ENCODE measurements at regions not wholly inside any gene's neighbourhood (a gene's known extent, or its start where the extent isn't known, plus 50 kb on each side); places are given as distances from the start of the nearest gene placed in this dataset.

DNA sequence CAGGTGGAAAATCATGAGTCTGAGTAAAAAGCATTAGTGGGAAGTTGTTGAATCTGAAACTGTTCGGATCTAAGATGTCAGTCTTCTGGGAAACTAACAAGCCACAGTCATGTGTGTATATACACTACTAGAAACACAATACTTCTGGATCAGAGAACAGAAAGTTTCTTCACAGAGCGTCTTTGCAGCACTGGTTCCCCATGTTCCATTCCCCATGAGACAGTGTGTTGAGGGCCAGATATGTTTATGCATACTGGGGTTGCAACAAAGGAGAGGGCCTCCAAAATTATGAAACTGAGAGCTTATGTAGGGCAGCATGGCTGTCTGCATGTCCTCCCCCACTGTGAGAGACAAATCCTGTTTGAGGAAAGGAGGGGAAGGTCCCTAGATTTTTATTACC is 295.0 kb upstream of the NAV3 start:
- TF ChIP-seq, protein P1, sequence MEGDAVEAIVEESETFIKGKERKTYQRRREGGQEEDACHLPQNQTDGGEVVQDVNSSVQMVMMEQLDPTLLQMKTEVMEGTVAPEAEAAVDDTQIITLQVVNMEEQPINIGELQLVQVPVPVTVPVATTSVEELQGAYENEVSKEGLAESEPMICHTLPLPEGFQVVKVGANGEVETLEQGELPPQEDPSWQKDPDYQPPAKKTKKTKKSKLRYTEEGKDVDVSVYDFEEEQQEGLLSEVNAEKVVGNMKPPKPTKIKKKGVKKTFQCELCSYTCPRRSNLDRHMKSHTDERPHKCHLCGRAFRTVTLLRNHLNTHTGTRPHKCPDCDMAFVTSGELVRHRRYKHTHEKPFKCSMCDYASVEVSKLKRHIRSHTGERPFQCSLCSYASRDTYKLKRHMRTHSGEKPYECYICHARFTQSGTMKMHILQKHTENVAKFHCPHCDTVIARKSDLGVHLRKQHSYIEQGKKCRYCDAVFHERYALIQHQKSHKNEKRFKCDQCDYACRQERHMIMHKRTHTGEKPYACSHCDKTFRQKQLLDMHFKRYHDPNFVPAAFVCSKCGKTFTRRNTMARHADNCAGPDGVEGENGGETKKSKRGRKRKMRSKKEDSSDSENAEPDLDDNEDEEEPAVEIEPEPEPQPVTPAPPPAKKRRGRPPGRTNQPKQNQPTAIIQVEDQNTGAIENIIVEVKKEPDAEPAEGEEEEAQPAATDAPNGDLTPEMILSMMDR (IDR thresholded peaks at IDR 0.05), result no peak
- TF ChIP-seq EZH2 (IDR thresholded peaks at IDR 0.05; ENCODE audit: borderline replicate concordance, insufficient read depth, low read depth, low read length, poor library complexity, severe bottlenecking), result no peak
